Mesenchymal stem cell (in vitro differentiated cells and primary cell): ENCODE measurements at regions not wholly inside any gene's neighbourhood (a gene's known extent, or its start where the extent isn't known, plus 50 kb on each side); places are given as distances from the start of the nearest gene placed in this dataset.

Experiments used
- DNase-seq: peaks from one replicate; pipeline ENCODE4 v3.0.0-alpha.2; 2013
- H2AFZ ChIP-seq: one replicate; pipeline ENCODE4 v1.6.1; 2013; ENCODE audit warnings: low read depth, mild to moderate bottlenecking, control low read depth, inconsistent platforms, low read length, moderate library complexity
- H2AK5ac ChIP-seq: 2 replicates; pipeline ENCODE4 v1.6.1; 2013; ENCODE audit warnings: low read length, moderate library complexity, mild to moderate bottlenecking, inconsistent platforms; ENCODE audit not compliant: severe bottlenecking
- H2BK120ac ChIP-seq: one replicate; pipeline ENCODE4 v1.6.1; 2013; ENCODE audit warnings: low read depth, mild to moderate bottlenecking, inconsistent platforms, low read length, moderate library complexity
- H2BK12ac ChIP-seq, 2 experiments: one replicate each; pipeline ENCODE4 v1.6.1; 2013; ENCODE audit warnings: inconsistent platforms in 2 of 2, low read length in 2 of 2, mild to moderate bottlenecking in 2 of 2, moderate library complexity in 2 of 2, control low read depth in 1 of 2
- H2BK15ac ChIP-seq: one replicate; pipeline ENCODE4 v1.6.1; 2013; ENCODE audit warnings: mild to moderate bottlenecking, low read depth, inconsistent platforms; ENCODE audit not compliant: poor library complexity, severe bottlenecking
- H2BK5ac ChIP-seq: 2 replicates; pipeline ENCODE4 v1.6.1; 2013; ENCODE audit warnings: low read depth, mild to moderate bottlenecking, low read length, control low read depth, inconsistent platforms; ENCODE audit not compliant: poor library complexity, severe bottlenecking
- H3K14ac ChIP-seq, 2 experiments: one replicate each; pipeline ENCODE4 v1.6.1; 2013; ENCODE audit warnings: inconsistent platforms in 2 of 2, low read length in 2 of 2, control low read depth in 1 of 2, mild to moderate bottlenecking in 1 of 2, moderate library complexity in 1 of 2
- H3K18ac ChIP-seq, 2 experiments: one replicate each; pipeline ENCODE4 v1.6.1; 2013; ENCODE audit warnings: inconsistent platforms in 2 of 2, low read length in 2 of 2, control low read depth in 1 of 2, low read depth in 1 of 2, mild to moderate bottlenecking in 1 of 2
- H3K23ac ChIP-seq, 2 experiments: one replicate each; pipeline ENCODE4 v1.6.1; 2013; ENCODE audit warnings: inconsistent platforms in 2 of 2, low read length in 2 of 2, mild to moderate bottlenecking in 2 of 2, moderate library complexity in 2 of 2, control low read depth in 1 of 2
- H3K27ac ChIP-seq: 2 replicates; pipeline ENCODE4 v1.5.1; 2013; ENCODE audit warnings: mild to moderate bottlenecking, moderate library complexity, low read length, control low read depth, inconsistent platforms; ENCODE audit not compliant: poor library complexity, severe bottlenecking
- H3K27me3 ChIP-seq, 2 experiments: 2 replicates each; pipeline versions ENCODE4 v1.6.1 to v1.7.0; 2013; ENCODE audit warnings: low read length in 2 of 2, mild to moderate bottlenecking in 2 of 2, moderate library complexity in 2 of 2, control low read depth in 1 of 2, inconsistent platforms in 1 of 2; ENCODE audit not compliant: control insufficient read depth in 1 of 2, insufficient read depth in 1 of 2
- H3K36me3 ChIP-seq, 2 experiments: 2 replicates each; pipeline versions ENCODE4 v1.6.1 to v1.7.0; 2013; ENCODE audit warnings: low read length in 2 of 2, control low read depth in 1 of 2, inconsistent platforms in 1 of 2, low read depth in 1 of 2, mild to moderate bottlenecking in 1 of 2; ENCODE audit not compliant: insufficient read depth in 2 of 2, control insufficient read depth in 1 of 2
- H3K4ac ChIP-seq, 2 experiments: one replicate each; pipeline ENCODE4 v1.6.1; 2013; ENCODE audit warnings: inconsistent platforms in 2 of 2, low read length in 2 of 2, mild to moderate bottlenecking in 2 of 2, moderate library complexity in 2 of 2, control low read depth in 1 of 2, low read depth in 1 of 2
- H3K4me1 ChIP-seq: 2 replicates; pipeline ENCODE4 v1.6.1; 2013; ENCODE audit warnings: low read depth, low read length, control low read depth; ENCODE audit not compliant: control insufficient read depth, insufficient read depth
- H3K4me2 ChIP-seq: 2 replicates; pipeline ENCODE4 v1.6.1; 2013; ENCODE audit warnings: low read length, mild to moderate bottlenecking, inconsistent platforms; ENCODE audit not compliant: poor library complexity, severe bottlenecking
- H3K4me3 ChIP-seq, 2 experiments: 2 replicates each; pipeline versions ENCODE4 v1.5.1 to v1.7.0; 2013; ENCODE audit warnings: low read length in 2 of 2, mild to moderate bottlenecking in 2 of 2, control low read depth in 1 of 2, low read depth in 1 of 2; ENCODE audit not compliant: insufficient read depth in 1 of 2
- H3K79me1 ChIP-seq: replicated peaks from 2 replicates; pipeline ENCODE4 v1.6.1; 2013; ENCODE audit warnings: mild to moderate bottlenecking, control low read depth, low read length, inconsistent platforms; ENCODE audit not compliant: poor library complexity, severe bottlenecking
- H3K9ac ChIP-seq: 2 replicates; pipeline ENCODE4 v1.7.0; 2013; ENCODE audit warnings: mild to moderate bottlenecking, low read length, moderate library complexity
- H3K9me3 ChIP-seq: 2 replicates; pipeline ENCODE4 v1.7.0; 2013; ENCODE audit warnings: mild to moderate bottlenecking, low read length; ENCODE audit not compliant: control insufficient read depth
- H4K8ac ChIP-seq: one replicate; pipeline ENCODE4 v1.6.1; 2013; ENCODE audit warnings: inconsistent platforms, mild to moderate bottlenecking, low read length, moderate library complexity
- H4K91ac ChIP-seq: one replicate; pipeline ENCODE4 v1.6.1; 2013; ENCODE audit warnings: mild to moderate bottlenecking, low read length, inconsistent platforms
- WGBS: methylation state at CpG from one replicate; pipeline ENCODE4 v1.1.7; 2013; ENCODE audit warnings: mixed read lengths; 5-methylcytosine and 5-hydroxymethylcytosine counted together

DNA sequence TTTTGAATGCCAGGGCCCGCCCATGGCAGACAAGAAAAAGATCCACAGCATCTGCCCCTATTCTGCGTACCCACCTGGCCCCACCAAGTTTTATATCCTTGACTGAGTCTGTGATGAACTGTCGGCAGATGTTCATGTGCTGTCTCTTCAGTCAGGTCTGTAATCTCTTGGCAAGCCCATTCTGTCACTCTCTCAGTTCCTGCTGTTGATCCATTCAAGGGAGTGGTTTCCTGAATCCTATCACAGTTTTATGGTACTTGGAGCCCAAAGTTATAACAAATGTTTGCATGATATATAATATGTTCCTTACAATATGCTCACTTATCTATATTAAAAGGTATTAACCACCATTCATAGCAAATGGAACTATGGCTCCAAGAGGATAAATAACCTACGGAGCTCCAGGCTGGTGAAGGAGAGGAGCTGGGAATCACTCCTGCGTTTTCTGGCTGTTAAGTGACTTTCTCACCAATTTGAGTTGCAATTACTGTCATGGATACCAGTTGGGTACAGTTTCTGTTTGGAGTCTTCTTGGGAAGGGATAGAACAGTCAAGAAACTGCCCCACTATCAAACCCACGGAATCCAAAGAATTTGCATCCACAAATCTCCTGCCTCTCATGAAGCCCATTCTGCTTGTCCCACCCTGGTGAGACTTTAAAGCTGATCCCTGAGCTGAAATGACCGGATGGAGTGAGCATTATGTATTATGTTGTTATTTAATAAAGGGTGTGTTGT, 103.4 kb upstream of the SPRY4 start:
- Histone ChIP-seq H3K23ac (no peak overlapping the region), H4K91ac (peak overlapping the region; percentile 60), H3K9ac (no peak overlapping the region), H2BK12ac (peak overlapping the region; percentile 25 to 88), H2BK120ac (no peak overlapping the region), H3K4ac (no peak overlapping the region), H3K27ac (no peak overlapping the region), H4K8ac (peak overlapping the region; percentile 19), H2BK15ac (peak overlapping the region; percentile 54), H3K4me3 (no peak overlapping the region), H2AFZ (no peak overlapping the region), H3K79me1 (no peaks in the 10 kb centered on the region), H2AK5ac (no peak overlapping the region), H3K27me3 (no peaks in the 10 kb centered on the region), H2BK5ac (no peak overlapping the region), H3K4me2 (no peak overlapping the region), H3K9me3 (no peaks in the 10 kb centered on the region), H3K4me1 (peaks cover 15% of the 10 kb centered on the region), H3K36me3 (peaks cover 0 to 16% of the 10 kb centered on the region in 2 experiments), H3K18ac (peak overlapping the region; percentile 22 to 74), H3K14ac (no peak overlapping the region)
- DNase-seq: no peak
- 91% methylated on average over 6 of the region's 7 CpGs for WGBS

GRCh38 chr5:142427529-142427928, 102.7 kb upstream of the SPRY4 start:
- Histone ChIP-seq H2AFZ (no peak overlapping the region), H3K4me2 (no peak overlapping the region), H2BK15ac (peak overlapping the region; percentile 54), H3K4me3 (no peak overlapping the region), H3K9ac (no peak overlapping the region), H3K23ac (no peak overlapping the region), H2BK5ac (no peak overlapping the region), H3K27me3 (no peaks in the 10 kb centered on the region), H2AK5ac (no peak overlapping the region), H3K27ac (no peak overlapping the region), H3K4ac (no peak overlapping the region), H4K8ac (peak overlapping the region; percentile 19), H3K79me1 (no peaks in the 10 kb centered on the region), H2BK12ac (peak overlapping the region in 1 of 2 experiments; percentile 88), H3K18ac (peak overlapping the region; percentile 59 to 75), H3K14ac (no peak overlapping the region), H4K91ac (peak overlapping the region; percentile 8), H2BK120ac (no peak overlapping the region), H3K4me1 (peaks cover 12% of the 10 kb centered on the region), H3K9me3 (no peaks in the 10 kb centered on the region), H3K36me3 (peaks cover 0 to 16% of the 10 kb centered on the region in 2 experiments)
- 94% methylated on average over 6 of the region's 6 CpGs for WGBS
- DNase-seq: peak; percentile 57

- peaks cover 11% of the 10 kb centered on the region for H3K4me1 ChIP-seq
- H3K4me2 ChIP-seq: peak overlapping the region; percentile 31
- WGBS: 46% methylated on average over 7 of the region's 7 CpGs
Measured at GRCh38 chr5:142427015-142427364, 102.2 kb upstream of the SPRY4 start.

GRCh38 chr5:142426129-142427014, 101.6 kb upstream of the SPRY4 start:
- peak overlapping the region in 1 of 2 experiments; percentile 56 for H3K4ac ChIP-seq
- H3K27me3 ChIP-seq: no peaks in the 10 kb centered on the region
- H3K79me1 ChIP-seq: no peaks in the 10 kb centered on the region
- H3K14ac ChIP-seq: no peak overlapping the region
- 37% methylated on average over 16 of the region's 17 CpGs for WGBS
- DNase-seq: peak; percentile 81
- H3K4me2 ChIP-seq: peak overlapping the region; percentile 31
- no peak overlapping the region for H2BK5ac ChIP-seq
- peaks cover 12% of the 10 kb centered on the region for H3K4me1 ChIP-seq
- peak overlapping the region; percentile 6 for H4K91ac ChIP-seq
- peaks cover 0 to 16% of the 10 kb centered on the region in 2 experiments for H3K36me3 ChIP-seq
- H2BK12ac ChIP-seq: peak overlapping the region; percentile 23 to 50
- H3K18ac ChIP-seq: peak overlapping the region; percentile 34 to 59
- no peak overlapping the region for H3K9ac ChIP-seq
- no peak overlapping the region for H3K4me3 ChIP-seq
- H3K27ac ChIP-seq: peak overlapping the region; percentile 41
- H4K8ac ChIP-seq: peak overlapping the region; percentile 79
- peak overlapping the region; percentile 21 for H2BK15ac ChIP-seq
- H3K23ac ChIP-seq: no peak overlapping the region
- H2BK120ac ChIP-seq: peak overlapping the region; percentile 77
- H3K9me3 ChIP-seq: no peaks in the 10 kb centered on the region
- H2AK5ac ChIP-seq: no peak overlapping the region
- H2AFZ ChIP-seq: no peak overlapping the region

More at GRCh38 chr5:142427015-142427364, 102.2 kb upstream of the SPRY4 start:
- no peaks in the 10 kb centered on the region for H3K27me3 ChIP-seq
- H2AFZ ChIP-seq: no peak overlapping the region
- peaks cover 0 to 16% of the 10 kb centered on the region in 2 experiments for H3K36me3 ChIP-seq
- H3K4ac ChIP-seq: peak overlapping the region in 1 of 2 experiments; percentile 56
- H3K9ac ChIP-seq: no peak overlapping the region
- H3K18ac ChIP-seq: peak overlapping the region; percentile 34 to 59
- no peak overlapping the region for H2BK5ac ChIP-seq
- no peaks in the 10 kb centered on the region for H3K79me1 ChIP-seq
- H3K23ac ChIP-seq: no peak overlapping the region
- H2BK12ac ChIP-seq: peak overlapping the region in 1 of 2 experiments; percentile 10
- no peak overlapping the region for H3K27ac ChIP-seq
- peak overlapping the region; percentile 28 for H4K8ac ChIP-seq
- no peak overlapping the region for H2BK15ac ChIP-seq
- peak overlapping the region; percentile 56 for H4K91ac ChIP-seq
- no peaks in the 10 kb centered on the region for H3K9me3 ChIP-seq
- no peak overlapping the region for H2AK5ac ChIP-seq
- no peak overlapping the region for H2BK120ac ChIP-seq
- no peak overlapping the region for H3K4me3 ChIP-seq
- peak; percentile 78 for DNase-seq
- H3K14ac ChIP-seq: no peak overlapping the region
